ENCODE measurements at regions not wholly inside any gene's neighbourhood (a gene's known extent, or its start where the extent isn't known, plus 50 kb on each side); places are given as distances from the start of the nearest gene placed in this dataset.

- H3K27ac ChIP-seq, result no peak overlapping the region
- no peak for ATAC-seq
- WGBS, 2 donors (ENCODE audit: low coverage in 1 of 2), result 76 to 78% methylated on average over 1 of the region's 1 CpG
Observed at GRCh38 chr12:91940826-91941570, 204.6 kb downstream of the BTG1 start.

GRCh38 chr12:91940322-91940721 is 205.3 kb downstream of the BTG1 start:
- no peak for ATAC-seq
- Histone ChIP-seq H3K4me3 (no peak overlapping the region), H3K9me3 (no peaks in the 10 kb centered on the region), H3K4me1 (no peaks in the 10 kb centered on the region), H3K36me3 (no peaks in the 10 kb centered on the region), H3K27me3 (no peaks in the 10 kb centered on the region), H3K27ac (no peak overlapping the region)
- TF ChIP-seq CTCF (IDR thresholded peaks at IDR 0.05), result no peak
- TF ChIP-seq POLR2A (IDR thresholded peaks at IDR 0.05), result no peak
- TF ChIP-seq POLR2AphosphoS5 (IDR thresholded peaks at IDR 0.05), result no peak
- no peak for TF ChIP-seq EP300 (IDR thresholded peaks at IDR 0.05)
- WGBS, 2 donors (ENCODE audit: low coverage in 1 of 2), result 93 to 100% methylated on average over 1 of the region's 1 CpG

More at GRCh38 chr12:91940826-91941570, 204.6 kb downstream of the BTG1 start:
- H3K9me3 ChIP-seq, result no peaks in the 10 kb centered on the region
- H3K36me3 ChIP-seq, result no peaks in the 10 kb centered on the region
- no peaks in the 10 kb centered on the region for H3K27me3 ChIP-seq
- H3K4me1 ChIP-seq, result no peaks in the 10 kb centered on the region
- no peak overlapping the region for H3K4me3 ChIP-seq
- no peak for TF ChIP-seq POLR2AphosphoS5 (IDR thresholded peaks at IDR 0.05)
- TF ChIP-seq CTCF (IDR thresholded peaks at IDR 0.05), result no peak
- TF ChIP-seq EP300 (IDR thresholded peaks at IDR 0.05), result no peak
- no peak for TF ChIP-seq POLR2A (IDR thresholded peaks at IDR 0.05)

- TF ChIP-seq POLR2A (IDR thresholded peaks at IDR 0.05), result no peak
- TF ChIP-seq CTCF (IDR thresholded peaks at IDR 0.05), result no peak
- no peak for TF ChIP-seq EP300 (IDR thresholded peaks at IDR 0.05)
- TF ChIP-seq POLR2AphosphoS5 (IDR thresholded peaks at IDR 0.05), result no peak
- WGBS, 2 donors (ENCODE audit: low coverage in 1 of 2), result 100% methylated on average over 1 of the region's 1 CpG
- no peak overlapping the region for H3K27ac ChIP-seq
- no peaks in the 10 kb centered on the region for H3K9me3 ChIP-seq
- H3K4me3 ChIP-seq, result no peak overlapping the region
- no peaks in the 10 kb centered on the region for H3K27me3 ChIP-seq
- no peaks in the 10 kb centered on the region for H3K36me3 ChIP-seq
- no peak for ATAC-seq
- no peaks in the 10 kb centered on the region for H3K4me1 ChIP-seq
Observed at GRCh38 chr12:91937706-91938105, 207.9 kb downstream of the BTG1 start.

- H3K9me3 ChIP-seq, result no peaks in the 10 kb centered on the region
- no peak for ATAC-seq
- H3K4me3 ChIP-seq, result no peak overlapping the region
- H3K36me3 ChIP-seq, result no peaks in the 10 kb centered on the region
- no peak overlapping the region for H3K27ac ChIP-seq
- WGBS, 2 donors (ENCODE audit: low coverage in 1 of 2), result 78 to 79% methylated on average over 1 of the region's 1 CpG
- no peaks in the 10 kb centered on the region for H3K4me1 ChIP-seq
- TF ChIP-seq EP300 (IDR thresholded peaks at IDR 0.05), result no peak
- no peak for TF ChIP-seq CTCF (IDR thresholded peaks at IDR 0.05)
- no peak for TF ChIP-seq POLR2A (IDR thresholded peaks at IDR 0.05)
- no peak for TF ChIP-seq POLR2AphosphoS5 (IDR thresholded peaks at IDR 0.05)
- no peaks in the 10 kb centered on the region for H3K27me3 ChIP-seq
Observed at GRCh38 chr12:91937009-91937408, 208.6 kb downstream of the BTG1 start.

GRCh38 chr12:91935296-91935695 is 210.3 kb downstream of the BTG1 start:
- Histone ChIP-seq H3K27ac (no peak overlapping the region), H3K27me3 (no peaks in the 10 kb centered on the region), H3K9me3 (no peaks in the 10 kb centered on the region), H3K36me3 (no peaks in the 10 kb centered on the region), H3K4me1 (no peaks in the 10 kb centered on the region), H3K4me3 (no peak overlapping the region)
- no peak for TF ChIP-seq POLR2A (IDR thresholded peaks at IDR 0.05)
- TF ChIP-seq EP300 (IDR thresholded peaks at IDR 0.05), result no peak
- TF ChIP-seq CTCF (IDR thresholded peaks at IDR 0.05), result no peak
- TF ChIP-seq POLR2AphosphoS5 (IDR thresholded peaks at IDR 0.05), result no peak
- no peak for ATAC-seq
- WGBS, 2 donors (ENCODE audit: low coverage in 1 of 2), result 79 to 86% methylated on average over 2 of the region's 2 CpGs
